ENCODE measurements at regions not wholly inside any gene's neighbourhood (a gene's known extent, or its start where the extent isn't known, plus 50 kb on each side); places are given as distances from the start of the nearest gene placed in this dataset.

DNA sequence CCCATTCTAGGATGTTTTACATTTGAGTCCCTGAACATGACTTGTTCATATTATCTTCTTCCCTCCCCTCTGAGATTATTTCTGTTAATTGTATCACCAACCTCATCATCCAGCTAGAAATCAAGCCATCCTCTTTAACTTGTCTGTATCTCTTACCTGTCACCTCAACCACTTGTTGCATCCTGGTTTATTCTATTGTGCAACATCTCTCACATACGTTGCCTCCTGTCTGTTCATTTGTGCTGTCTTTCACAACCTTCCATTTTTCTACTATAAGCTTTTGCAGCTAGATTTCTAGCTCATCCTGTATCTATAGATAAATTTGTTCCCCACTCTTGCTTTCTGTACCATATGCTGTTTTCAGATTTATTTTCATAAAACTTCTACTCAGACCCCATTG is 183.7 kb downstream of the MCHR2 start:
- no CpG with 5 or more reads among the region's 1 CpG for WGBS (ENCODE audit: extremely low coverage, insufficient read length, low lambda C conversion rate)
- Histone ChIP-seq H4K8ac (replicated peaks; ENCODE audit: insufficient read length, low read depth, low read length) (no peak overlapping the region), H3K4ac (ENCODE audit: low read depth, low read length) (no peak overlapping the region), H3K14ac (ENCODE audit: insufficient read depth, low read length) (no peak overlapping the region), H2BK20ac (ENCODE audit: low read depth, low read length, poor library complexity, severe bottlenecking) (no peak overlapping the region), H3K9me3 (ENCODE audit: control insufficient read depth, low read depth, low read length) (no peaks in the 10 kb centered on the region), H3K27me3 (ENCODE audit: insufficient read depth, low read length) (no peaks in the 10 kb centered on the region), H3T11ph (ENCODE audit: low read length) (no peak overlapping the region), H2BK12ac (ENCODE audit: insufficient read length, low read depth, low read length) (no peak overlapping the region), H2AK5ac (ENCODE audit: insufficient read length, low read length) (no peak overlapping the region), H3K4me2 (ENCODE audit: insufficient read depth, insufficient read length, low read length) (no peak overlapping the region), H4K20me1 (ENCODE audit: control insufficient read depth, insufficient read depth, insufficient read length) (no peaks in the 10 kb centered on the region), H3K27ac (ENCODE audit: insufficient read length, low read depth, low read length) (no peak overlapping the region), H2BK15ac (ENCODE audit: low read depth, low read length) (no peak overlapping the region), H3K23me2 (ENCODE audit: insufficient read length, low read depth, low read length, poor library complexity, severe bottlenecking) (no peaks in the 10 kb centered on the region), H3K18ac (ENCODE audit: insufficient read length, low read depth, low read length) (no peak overlapping the region), H2BK120ac (ENCODE audit: low read depth, low read length, poor library complexity, severe bottlenecking) (no peak overlapping the region), H4K91ac (ENCODE audit: insufficient read length, low read depth, low read length) (no peak overlapping the region), H3K9ac (ENCODE audit: extremely low read depth, insufficient read length, low read length) (no peak overlapping the region), H2BK5ac (ENCODE audit: insufficient read length, low read length) (no peak overlapping the region), H3K79me2 (ENCODE audit: insufficient read depth, low read length) (no peaks in the 10 kb centered on the region), H3K4me1 (ENCODE audit: insufficient read depth, low read length) (peaks cover 2% of the 10 kb centered on the region; the same call in 1 of the 2 replicates), H2AFZ (ENCODE audit: low read length) (no peak overlapping the region), H3K56ac (ENCODE audit: insufficient read length, low read depth, low read length) (no peak overlapping the region), H3K79me1 (ENCODE audit: insufficient read depth, low read depth, low read length, poor library complexity, severe bottlenecking) (no peaks in the 10 kb centered on the region), H4K5ac (ENCODE audit: insufficient read length, low read depth, low read length) (no peak overlapping the region), H3K23ac (ENCODE audit: insufficient read length, low read depth, low read length) (no peak overlapping the region)
- TF ChIP-seq CTCF (conservative IDR thresholded peaks at IDR 0.05) = no peak
- Mint-ChIP-seq H3K4me3 (no peak overlapping the region), H3K27ac (no peak overlapping the region), H3K9me3 (no peaks in the 10 kb centered on the region), H3K4me1 (peaks cover 16 to 17% of the 10 kb centered on the region in 2 experiments), H3K27me3 (ENCODE audit: low read depth) (peaks cover 3% of the 10 kb centered on the region; the same call in 1 of the 2 replicates), H3K36me3 (ENCODE audit: insufficient read depth in 1 of 3, low read depth in 3 of 3) (no peaks in the 10 kb centered on the region)
- no peak for DNase-seq

Measured in H9 (cell line).